DOHH2 (cell line): ENCODE measurements at regions not wholly inside any gene's neighbourhood (a gene's known extent, or its start where the extent isn't known, plus 50 kb on each side); places are given as distances from the start of the nearest gene placed in this dataset.

Experiments used
- EZH2phosphoT487 ChIP-seq: fragments of 200-600 bp; sonication (generic); IDR thresholded peaks from 2 replicates; pipeline ENCODE4 v1.6.1; 2017; ENCODE audit warnings: borderline replicate concordance, mild to moderate bottlenecking, antibody characterized with exemption, low read length, moderate library complexity, mixed read lengths
- TF ChIP-seq, protein P1 (sequence below): fragments of 200-600 bp; sonication (generic); IDR thresholded peaks from one replicate; pipeline ENCODE4 v1.5.1; 2014; ENCODE audit warnings: antibody characterized with exemption, mild to moderate bottlenecking, low read depth, low read length; ENCODE audit not compliant: poor library complexity, severe bottlenecking

- TF ChIP-seq EZH2phosphoT487 = no peak
- TF ChIP-seq, protein P1, sequence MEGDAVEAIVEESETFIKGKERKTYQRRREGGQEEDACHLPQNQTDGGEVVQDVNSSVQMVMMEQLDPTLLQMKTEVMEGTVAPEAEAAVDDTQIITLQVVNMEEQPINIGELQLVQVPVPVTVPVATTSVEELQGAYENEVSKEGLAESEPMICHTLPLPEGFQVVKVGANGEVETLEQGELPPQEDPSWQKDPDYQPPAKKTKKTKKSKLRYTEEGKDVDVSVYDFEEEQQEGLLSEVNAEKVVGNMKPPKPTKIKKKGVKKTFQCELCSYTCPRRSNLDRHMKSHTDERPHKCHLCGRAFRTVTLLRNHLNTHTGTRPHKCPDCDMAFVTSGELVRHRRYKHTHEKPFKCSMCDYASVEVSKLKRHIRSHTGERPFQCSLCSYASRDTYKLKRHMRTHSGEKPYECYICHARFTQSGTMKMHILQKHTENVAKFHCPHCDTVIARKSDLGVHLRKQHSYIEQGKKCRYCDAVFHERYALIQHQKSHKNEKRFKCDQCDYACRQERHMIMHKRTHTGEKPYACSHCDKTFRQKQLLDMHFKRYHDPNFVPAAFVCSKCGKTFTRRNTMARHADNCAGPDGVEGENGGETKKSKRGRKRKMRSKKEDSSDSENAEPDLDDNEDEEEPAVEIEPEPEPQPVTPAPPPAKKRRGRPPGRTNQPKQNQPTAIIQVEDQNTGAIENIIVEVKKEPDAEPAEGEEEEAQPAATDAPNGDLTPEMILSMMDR = no peak
These were observed 95.2 kb upstream of the CTNNB1 start for GRCh38 chr3:41104147-41104546.
